WI38 (cell line): ENCODE measurements at regions not wholly inside any gene's neighbourhood (a gene's known extent, or its start where the extent isn't known, plus 50 kb on each side); places are given as distances from the start of the nearest gene placed in this dataset.

Experiments used
- H3K4me3 ChIP-seq: 2 replicates; pipeline ENCODE4 v1.5.1; 2011; ENCODE audit warnings: low read depth, mild to moderate bottlenecking, control low read depth, low read length
- TF ChIP-seq, protein P1 (sequence below): IDR thresholded peaks from 2 replicates; pipeline ENCODE4 v1.5.1; 2012; ENCODE audit warnings: low read depth, mild to moderate bottlenecking, control low read depth, low read length

DNA sequence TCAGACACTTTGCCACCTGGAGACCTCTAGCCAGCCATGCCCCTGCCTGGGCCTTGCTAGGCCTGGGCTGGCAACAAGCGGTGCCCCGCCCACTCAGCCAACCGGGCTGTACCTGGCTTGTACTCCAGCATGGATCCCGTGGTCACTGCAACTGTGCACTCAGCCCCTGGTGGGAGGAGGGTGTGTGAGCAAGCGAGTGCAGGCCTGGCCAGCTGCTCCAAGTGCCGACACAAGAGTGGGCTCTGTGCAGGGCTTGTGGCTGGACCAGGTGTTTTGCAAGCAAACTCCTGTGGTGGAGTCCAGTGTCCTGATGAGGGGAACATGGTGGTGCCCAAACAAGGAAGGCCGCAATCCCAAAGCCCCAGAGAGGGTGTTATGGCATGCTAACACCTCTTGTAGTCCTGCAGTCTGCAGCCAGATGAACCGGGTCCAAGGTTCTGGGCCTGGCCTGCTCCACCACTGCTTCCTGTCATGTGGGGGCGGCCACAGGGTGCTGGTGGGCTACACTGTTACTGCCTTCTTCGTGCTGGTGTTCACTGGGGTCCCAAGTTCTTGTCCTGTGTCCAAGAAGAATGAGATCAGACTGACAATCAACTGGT, 60.1 kb upstream of the CD28 start:
- TF ChIP-seq, protein P1, sequence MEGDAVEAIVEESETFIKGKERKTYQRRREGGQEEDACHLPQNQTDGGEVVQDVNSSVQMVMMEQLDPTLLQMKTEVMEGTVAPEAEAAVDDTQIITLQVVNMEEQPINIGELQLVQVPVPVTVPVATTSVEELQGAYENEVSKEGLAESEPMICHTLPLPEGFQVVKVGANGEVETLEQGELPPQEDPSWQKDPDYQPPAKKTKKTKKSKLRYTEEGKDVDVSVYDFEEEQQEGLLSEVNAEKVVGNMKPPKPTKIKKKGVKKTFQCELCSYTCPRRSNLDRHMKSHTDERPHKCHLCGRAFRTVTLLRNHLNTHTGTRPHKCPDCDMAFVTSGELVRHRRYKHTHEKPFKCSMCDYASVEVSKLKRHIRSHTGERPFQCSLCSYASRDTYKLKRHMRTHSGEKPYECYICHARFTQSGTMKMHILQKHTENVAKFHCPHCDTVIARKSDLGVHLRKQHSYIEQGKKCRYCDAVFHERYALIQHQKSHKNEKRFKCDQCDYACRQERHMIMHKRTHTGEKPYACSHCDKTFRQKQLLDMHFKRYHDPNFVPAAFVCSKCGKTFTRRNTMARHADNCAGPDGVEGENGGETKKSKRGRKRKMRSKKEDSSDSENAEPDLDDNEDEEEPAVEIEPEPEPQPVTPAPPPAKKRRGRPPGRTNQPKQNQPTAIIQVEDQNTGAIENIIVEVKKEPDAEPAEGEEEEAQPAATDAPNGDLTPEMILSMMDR: no peak
- H3K4me3 ChIP-seq: no peak overlapping the region

DNA sequence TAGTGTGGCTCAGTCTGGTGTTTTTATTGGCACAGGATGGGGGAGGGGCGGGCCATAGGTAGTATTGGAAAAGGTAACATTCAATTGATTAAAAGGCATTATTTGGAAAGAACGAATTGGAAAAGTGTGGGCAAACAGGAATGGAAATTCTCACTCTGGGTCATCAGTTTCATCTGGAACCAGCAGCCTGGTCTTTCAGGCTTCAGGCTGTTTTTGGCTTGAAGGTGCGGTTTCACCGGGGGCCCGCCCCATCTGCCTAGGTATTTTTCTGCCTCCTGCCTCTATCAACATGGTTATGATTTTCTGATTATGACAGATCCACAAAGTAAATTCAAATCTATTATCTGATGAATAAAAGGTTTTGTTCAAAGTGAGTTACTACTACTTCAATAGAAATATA, 59.5 kb upstream of the CD28 start:
- H3K4me3 ChIP-seq: no peak overlapping the region
- TF ChIP-seq, protein P1: no peak

DNA sequence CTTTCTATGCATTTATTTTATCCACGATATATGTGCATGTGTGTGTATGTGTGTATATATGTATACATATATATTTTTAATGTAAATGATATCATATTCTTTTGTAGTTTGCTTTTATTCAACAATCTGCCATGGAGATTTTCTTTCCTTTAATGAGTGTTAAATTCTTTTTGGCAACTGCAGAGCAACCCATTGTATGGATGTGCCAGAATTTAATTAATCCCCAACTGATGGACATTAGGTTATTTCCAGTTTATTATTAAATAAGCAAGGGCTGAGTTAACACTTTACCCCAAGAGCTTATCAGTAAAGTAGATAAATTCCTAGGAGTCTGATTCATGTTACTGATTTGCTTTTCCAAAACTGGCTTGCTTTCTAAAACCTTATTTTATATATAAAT, 58.9 kb upstream of the CD28 start:
- H3K4me3 ChIP-seq: no peak overlapping the region
- TF ChIP-seq, protein P1: no peak

DNA sequence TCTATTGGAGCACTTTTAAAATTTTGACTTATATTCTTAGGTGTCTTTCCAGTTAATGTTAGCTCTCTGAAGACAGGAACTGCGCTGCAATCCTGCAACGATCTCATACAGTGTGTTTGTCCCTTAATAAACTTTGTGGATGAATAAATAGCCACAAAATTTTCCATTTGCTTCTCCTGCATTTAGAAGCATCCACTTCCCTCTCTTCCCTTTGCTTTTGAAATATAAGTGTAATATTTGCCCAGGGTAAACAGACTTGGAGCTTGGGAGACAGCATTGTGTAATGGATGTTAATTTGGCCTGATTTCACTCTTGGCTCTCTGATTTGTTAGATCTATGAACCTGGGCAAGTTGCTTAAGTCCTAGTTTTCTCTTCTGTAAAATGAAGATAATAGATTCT, 58.2 kb upstream of the CD28 start:
- no peak overlapping the region for H3K4me3 ChIP-seq
- TF ChIP-seq, protein P1: no peak

DNA sequence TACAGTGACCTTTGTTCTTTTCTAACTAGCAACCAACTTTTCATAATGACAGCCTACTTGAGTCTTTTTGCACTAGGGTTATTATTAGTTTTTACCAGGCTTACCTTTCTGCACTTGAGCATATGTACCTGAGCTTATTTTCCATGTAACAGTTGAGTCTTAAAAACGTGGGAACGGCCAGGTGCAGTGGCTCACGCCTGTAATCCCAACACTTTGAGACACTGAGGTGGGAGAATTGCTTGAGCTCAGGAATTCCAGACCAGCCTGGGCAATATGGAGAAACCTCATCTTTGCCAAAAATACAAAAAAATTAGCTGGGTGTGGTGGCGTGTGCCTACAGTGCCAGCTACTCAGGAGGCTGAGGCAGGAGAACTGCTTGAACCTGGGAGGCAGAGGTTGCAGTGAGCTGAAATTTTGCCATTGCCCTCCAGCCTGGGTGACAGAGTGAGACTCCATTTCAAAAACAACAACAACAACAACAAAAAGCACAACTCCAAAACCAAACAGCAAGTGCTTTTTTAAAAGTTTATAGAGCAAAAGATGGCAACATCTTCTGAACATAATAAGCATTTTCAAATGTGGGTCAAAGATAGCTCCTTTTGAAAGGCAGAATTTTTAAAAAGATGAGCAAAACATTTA, 57.1 kb upstream of the CD28 start:
- TF ChIP-seq, protein P1: no peak
- H3K4me3 ChIP-seq: no peak overlapping the region

DNA sequence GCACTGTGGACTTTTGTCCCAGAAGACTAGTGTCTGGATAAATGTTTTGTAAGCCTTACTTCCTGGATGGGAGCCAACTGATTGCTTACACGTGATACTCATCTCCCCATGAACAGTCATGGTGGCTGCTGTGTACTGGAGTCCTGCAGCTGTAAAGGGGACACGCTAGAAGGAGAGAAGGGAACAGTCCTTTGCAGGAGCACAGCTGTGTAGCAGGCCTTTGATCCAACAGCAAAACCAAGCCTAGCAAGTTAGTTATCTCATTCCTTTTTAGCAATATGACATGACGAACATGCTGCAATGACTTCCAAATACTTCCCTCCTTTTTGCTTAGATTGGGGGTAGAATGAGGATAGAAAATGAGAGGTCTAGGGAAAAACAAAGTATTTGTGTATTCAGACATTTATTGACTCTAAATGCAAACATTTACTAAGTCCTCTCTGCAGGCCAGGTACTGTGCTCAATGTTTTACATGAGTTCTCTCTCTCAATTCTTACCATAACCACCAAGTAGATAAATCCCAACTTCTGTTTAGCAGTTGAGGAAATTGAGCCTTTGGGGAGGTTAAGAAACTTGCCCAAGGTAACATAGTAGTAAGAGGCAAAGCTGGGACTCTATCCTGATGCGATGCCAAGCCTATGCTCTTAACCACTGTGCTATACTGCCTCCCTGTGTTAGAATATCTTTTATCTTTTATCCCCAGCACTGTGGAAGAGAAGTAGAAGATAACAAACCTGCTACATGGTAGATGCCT, 55.4 kb upstream of the CD28 start:
- TF ChIP-seq, protein P1: 0 out of 2 replicates have a peak, but pooled peaks have one; percentile 4
- H3K4me3 ChIP-seq: no peak overlapping the region

DNA sequence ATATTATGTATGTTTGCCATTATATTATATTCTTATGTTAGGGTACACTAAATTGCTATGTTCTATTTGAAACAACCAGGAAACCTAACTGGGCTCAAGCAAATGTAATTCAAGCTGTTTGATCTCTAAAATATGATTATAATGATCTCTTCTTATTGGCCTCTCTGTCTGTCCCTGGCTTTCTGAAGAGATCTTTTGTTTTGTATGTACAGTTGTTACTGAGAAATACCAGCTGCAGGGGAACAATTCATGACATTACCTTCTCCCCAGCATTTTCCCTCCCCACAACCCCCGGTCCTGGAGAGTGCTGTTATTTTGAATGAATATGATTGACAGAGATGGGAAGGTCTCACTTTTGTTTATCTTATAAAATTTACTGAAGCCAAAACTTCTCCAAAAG, 54.8 kb upstream of the CD28 start:
- TF ChIP-seq, protein P1: 0 out of 2 replicates have a peak, but pooled peaks have one; percentile 0
- H3K4me3 ChIP-seq: no peak overlapping the region
